ENCODE measurements at regions not wholly inside any gene's neighbourhood (a gene's known extent, or its start where the extent isn't known, plus 50 kb on each side); places are given as distances from the start of the nearest gene placed in this dataset.

DNA sequence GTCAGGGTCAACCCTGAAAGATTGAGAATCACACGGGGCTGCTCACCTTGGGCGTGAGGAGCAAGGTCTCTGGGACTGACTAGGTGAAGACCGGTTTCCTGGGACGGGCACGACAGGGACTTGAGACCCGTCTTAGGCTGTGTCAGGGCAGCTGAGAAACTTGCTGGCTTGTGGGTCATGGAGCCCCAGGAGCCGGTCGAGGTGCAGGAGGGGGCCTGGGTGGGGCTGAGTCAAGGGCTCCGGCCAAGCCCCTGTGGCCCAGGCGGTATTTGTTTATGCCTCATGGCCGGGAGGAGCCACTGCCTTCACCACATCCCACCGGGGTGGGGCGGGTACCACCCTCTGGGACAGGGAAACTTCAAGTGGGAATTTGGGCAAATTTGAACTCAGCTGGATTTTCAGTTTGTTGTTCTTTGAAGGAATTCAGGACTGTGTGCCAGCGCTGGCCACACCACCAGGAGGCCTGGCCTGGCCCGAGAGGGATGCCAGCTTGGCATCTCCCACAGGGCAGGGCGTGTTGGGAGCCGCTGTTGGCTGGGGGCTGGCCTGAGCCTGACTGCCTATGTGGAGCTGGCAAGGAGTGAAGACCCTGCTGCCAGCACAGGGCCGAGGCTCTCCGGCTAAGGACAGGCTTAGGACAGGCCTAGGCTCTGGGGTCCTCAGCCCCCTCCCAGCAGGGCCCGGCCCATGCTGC lies 116.1 kb downstream of the METRNL start:
- TF ChIP-seq, protein P1, sequence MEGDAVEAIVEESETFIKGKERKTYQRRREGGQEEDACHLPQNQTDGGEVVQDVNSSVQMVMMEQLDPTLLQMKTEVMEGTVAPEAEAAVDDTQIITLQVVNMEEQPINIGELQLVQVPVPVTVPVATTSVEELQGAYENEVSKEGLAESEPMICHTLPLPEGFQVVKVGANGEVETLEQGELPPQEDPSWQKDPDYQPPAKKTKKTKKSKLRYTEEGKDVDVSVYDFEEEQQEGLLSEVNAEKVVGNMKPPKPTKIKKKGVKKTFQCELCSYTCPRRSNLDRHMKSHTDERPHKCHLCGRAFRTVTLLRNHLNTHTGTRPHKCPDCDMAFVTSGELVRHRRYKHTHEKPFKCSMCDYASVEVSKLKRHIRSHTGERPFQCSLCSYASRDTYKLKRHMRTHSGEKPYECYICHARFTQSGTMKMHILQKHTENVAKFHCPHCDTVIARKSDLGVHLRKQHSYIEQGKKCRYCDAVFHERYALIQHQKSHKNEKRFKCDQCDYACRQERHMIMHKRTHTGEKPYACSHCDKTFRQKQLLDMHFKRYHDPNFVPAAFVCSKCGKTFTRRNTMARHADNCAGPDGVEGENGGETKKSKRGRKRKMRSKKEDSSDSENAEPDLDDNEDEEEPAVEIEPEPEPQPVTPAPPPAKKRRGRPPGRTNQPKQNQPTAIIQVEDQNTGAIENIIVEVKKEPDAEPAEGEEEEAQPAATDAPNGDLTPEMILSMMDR (IDR thresholded peaks at IDR 0.05): no peak
- no peak for TF ChIP-seq POLR2AphosphoS5 (IDR thresholded peaks at IDR 0.05)
